ENCODE measurements at regions not wholly inside any gene's neighbourhood (a gene's known extent, or its start where the extent isn't known, plus 50 kb on each side); places are given as distances from the start of the nearest gene placed in this dataset.

DNA sequence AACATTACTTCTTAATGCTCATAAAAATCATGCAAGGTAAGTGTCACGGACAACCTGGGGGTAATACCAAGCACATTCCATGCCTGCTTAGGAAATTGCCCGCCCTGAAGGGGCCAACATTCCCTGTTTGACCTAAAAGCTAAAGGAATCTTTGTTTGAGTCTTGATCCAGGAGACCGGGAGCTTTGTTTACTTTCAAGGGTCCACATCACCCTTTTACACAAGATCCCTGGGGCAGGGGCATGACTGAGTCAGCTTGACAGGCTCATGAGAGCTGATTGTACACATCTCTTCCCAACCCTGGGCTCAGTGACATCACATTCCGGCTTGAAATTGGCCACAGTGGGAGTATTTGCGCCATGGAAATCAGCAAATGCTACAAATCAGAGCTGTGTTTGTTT lies 248.1 kb upstream of the HABP2 start:
- Histone ChIP-seq H3K27me3 (ENCODE audit: control insufficient read depth, insufficient read depth, low read length) (peaks cover 2% of the 10 kb centered on the region; the same call in 1 of the 2 replicates), H3K9me3 (ENCODE audit: control insufficient read depth, insufficient read depth, low read depth, low read length) (no peaks in the 10 kb centered on the region), H3K27ac (ENCODE audit: low read length) (no peak overlapping the region), H3K4me1 (ENCODE audit: control insufficient read depth, insufficient read depth, low read length) (no peaks in the 10 kb centered on the region), H3K36me3 (ENCODE audit: control insufficient read depth, insufficient read depth, low read length) (no peaks in the 10 kb centered on the region), H3K4me3 (ENCODE audit: low read depth in 2 of 2, low read length in 2 of 2) (no peak overlapping the region)
- no TSS peak for BruUV-seq (replicated peaks)
- no peak for DNase-seq (ENCODE audit: low read depth, low spot score)
- in situ Hi-C loops (cut with HindIII; ENCODE audit: low pct_unique_long_range_greater_than_20kb, low sequenced_read_pairs), result no loop called here
- TF ChIP-seq TCF7L2 (IDR thresholded peaks at IDR 0.05; ENCODE audit: low read depth, low read length), result no peak
- TF ChIP-seq, protein P1, sequence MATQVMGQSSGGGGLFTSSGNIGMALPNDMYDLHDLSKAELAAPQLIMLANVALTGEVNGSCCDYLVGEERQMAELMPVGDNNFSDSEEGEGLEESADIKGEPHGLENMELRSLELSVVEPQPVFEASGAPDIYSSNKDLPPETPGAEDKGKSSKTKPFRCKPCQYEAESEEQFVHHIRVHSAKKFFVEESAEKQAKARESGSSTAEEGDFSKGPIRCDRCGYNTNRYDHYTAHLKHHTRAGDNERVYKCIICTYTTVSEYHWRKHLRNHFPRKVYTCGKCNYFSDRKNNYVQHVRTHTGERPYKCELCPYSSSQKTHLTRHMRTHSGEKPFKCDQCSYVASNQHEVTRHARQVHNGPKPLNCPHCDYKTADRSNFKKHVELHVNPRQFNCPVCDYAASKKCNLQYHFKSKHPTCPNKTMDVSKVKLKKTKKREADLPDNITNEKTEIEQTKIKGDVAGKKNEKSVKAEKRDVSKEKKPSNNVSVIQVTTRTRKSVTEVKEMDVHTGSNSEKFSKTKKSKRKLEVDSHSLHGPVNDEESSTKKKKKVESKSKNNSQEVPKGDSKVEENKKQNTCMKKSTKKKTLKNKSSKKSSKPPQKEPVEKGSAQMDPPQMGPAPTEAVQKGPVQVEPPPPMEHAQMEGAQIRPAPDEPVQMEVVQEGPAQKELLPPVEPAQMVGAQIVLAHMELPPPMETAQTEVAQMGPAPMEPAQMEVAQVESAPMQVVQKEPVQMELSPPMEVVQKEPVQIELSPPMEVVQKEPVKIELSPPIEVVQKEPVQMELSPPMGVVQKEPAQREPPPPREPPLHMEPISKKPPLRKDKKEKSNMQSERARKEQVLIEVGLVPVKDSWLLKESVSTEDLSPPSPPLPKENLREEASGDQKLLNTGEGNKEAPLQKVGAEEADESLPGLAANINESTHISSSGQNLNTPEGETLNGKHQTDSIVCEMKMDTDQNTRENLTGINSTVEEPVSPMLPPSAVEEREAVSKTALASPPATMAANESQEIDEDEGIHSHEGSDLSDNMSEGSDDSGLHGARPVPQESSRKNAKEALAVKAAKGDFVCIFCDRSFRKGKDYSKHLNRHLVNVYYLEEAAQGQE (IDR thresholded peaks at IDR 0.05; ENCODE audit: insufficient read depth in 1 of 2, low read depth in 2 of 2, low read length in 1 of 2), result no peak
- TF ChIP-seq, protein P2, sequence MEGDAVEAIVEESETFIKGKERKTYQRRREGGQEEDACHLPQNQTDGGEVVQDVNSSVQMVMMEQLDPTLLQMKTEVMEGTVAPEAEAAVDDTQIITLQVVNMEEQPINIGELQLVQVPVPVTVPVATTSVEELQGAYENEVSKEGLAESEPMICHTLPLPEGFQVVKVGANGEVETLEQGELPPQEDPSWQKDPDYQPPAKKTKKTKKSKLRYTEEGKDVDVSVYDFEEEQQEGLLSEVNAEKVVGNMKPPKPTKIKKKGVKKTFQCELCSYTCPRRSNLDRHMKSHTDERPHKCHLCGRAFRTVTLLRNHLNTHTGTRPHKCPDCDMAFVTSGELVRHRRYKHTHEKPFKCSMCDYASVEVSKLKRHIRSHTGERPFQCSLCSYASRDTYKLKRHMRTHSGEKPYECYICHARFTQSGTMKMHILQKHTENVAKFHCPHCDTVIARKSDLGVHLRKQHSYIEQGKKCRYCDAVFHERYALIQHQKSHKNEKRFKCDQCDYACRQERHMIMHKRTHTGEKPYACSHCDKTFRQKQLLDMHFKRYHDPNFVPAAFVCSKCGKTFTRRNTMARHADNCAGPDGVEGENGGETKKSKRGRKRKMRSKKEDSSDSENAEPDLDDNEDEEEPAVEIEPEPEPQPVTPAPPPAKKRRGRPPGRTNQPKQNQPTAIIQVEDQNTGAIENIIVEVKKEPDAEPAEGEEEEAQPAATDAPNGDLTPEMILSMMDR (IDR thresholded peaks at IDR 0.05), result no peak
- no peak for TF ChIP-seq POLR2AphosphoS5 (IDR thresholded peaks at IDR 0.05; ENCODE audit: low read depth, low read length)
- TF ChIP-seq SIN3A (IDR thresholded peaks at IDR 0.05; ENCODE audit: borderline replicate concordance, insufficient read depth, low read depth, low read length), result no peak
- POLR2A ChIA-PET, result no interaction called here
- CTCF ChIA-PET, result interaction anchor here (0.6 kb wide), 1 partner anchor 21 kb away, joined by 3 read pairs; no protein-coding TSS in a partner anchor
- intact Hi-C loops (cut with micrococcal nuclease; ENCODE audit: unreplicated experiment), result no loop called here
- ATAC-seq, result no peak

DNA sequence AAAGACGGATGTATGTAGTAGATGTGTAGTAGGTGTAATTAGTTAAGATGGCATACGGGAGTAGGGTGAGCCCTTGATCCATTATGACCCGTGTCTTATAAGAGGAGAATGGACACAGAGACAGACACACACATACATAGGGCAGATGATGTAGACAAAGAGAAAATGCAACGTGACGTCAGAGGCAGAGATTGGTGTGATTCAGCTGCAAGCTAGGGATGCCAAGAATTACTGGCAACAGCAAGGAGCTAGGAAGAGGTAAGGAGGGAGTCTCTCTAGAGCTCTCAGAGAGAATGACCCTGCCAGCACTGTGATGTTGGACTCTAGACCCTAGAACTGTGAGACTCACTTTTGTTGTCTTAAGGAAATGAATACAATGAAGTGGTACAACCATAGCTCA lies 247.0 kb upstream of the HABP2 start:
- no peak for DNase-seq (ENCODE audit: low read depth, low spot score)
- peaks cover 2% of the 10 kb centered on the region; the same call in 1 of the 2 replicates for H3K27me3 ChIP-seq (ENCODE audit: control insufficient read depth, insufficient read depth, low read length)

More for the DNA sequence above, 247.0 kb upstream of the HABP2 start:
- in situ Hi-C loops (cut with HindIII; ENCODE audit: low pct_unique_long_range_greater_than_20kb, low sequenced_read_pairs) (no loop called here), intact Hi-C loops (cut with micrococcal nuclease; ENCODE audit: unreplicated experiment) (no loop called here)
- ATAC-seq, result no peak
- Histone ChIP-seq H3K4me3 (ENCODE audit: low read depth in 2 of 2, low read length in 2 of 2) (no peak overlapping the region), H3K4me1 (ENCODE audit: control insufficient read depth, insufficient read depth, low read length) (no peaks in the 10 kb centered on the region), H3K36me3 (ENCODE audit: control insufficient read depth, insufficient read depth, low read length) (no peaks in the 10 kb centered on the region), H3K9me3 (ENCODE audit: control insufficient read depth, insufficient read depth, low read depth, low read length) (no peaks in the 10 kb centered on the region), H3K27ac (ENCODE audit: low read length) (no peak overlapping the region)
- no TSS peak for BruUV-seq (replicated peaks)
- TF ChIP-seq, protein P2 (IDR thresholded peaks at IDR 0.05), result no peak
- TF ChIP-seq SIN3A (IDR thresholded peaks at IDR 0.05; ENCODE audit: borderline replicate concordance, insufficient read depth, low read depth, low read length), result no peak
- TF ChIP-seq, protein P1 (IDR thresholded peaks at IDR 0.05; ENCODE audit: insufficient read depth in 1 of 2, low read depth in 2 of 2, low read length in 1 of 2), result no peak
- ChIA-PET CTCF (no interaction called here), POLR2A (no interaction called here)
